ENCODE measurements at regions not wholly inside any gene's neighbourhood (a gene's known extent, or its start where the extent isn't known, plus 50 kb on each side); places are given as distances from the start of the nearest gene placed in this dataset.

DNA sequence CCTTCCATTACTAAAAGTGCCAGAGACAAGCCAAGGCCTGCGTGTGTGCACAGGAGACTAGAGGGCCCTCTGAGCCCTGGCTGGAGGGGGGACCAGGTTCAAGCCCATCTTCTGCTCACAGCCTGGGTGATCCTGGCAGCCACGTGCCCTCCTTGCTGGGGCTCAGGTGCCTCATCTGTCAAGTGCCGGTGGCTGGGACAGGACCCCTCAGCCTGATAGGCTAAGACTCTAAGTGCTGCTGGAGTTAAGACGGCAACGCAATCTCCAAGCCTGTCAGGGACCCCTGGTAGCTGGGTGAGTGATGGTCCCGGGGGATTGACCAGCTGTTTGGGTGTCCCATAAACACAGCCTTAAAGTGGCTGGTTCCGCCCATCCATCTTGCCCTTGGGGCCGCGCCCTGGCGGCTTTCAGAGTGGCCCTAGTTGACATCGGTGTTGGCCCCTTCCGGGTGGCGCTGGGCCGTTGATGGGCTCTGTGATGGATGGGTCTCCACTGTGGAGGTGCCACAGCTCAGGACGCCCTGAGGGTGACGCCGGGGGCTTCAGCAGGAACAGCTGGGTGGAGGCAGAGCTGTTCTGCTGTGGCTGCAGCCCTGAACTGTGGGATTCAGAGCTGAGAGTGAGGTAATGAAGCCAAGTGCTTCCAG, 136.2 kb downstream of the BARX1 start:
- TF ChIP-seq, protein P1, sequence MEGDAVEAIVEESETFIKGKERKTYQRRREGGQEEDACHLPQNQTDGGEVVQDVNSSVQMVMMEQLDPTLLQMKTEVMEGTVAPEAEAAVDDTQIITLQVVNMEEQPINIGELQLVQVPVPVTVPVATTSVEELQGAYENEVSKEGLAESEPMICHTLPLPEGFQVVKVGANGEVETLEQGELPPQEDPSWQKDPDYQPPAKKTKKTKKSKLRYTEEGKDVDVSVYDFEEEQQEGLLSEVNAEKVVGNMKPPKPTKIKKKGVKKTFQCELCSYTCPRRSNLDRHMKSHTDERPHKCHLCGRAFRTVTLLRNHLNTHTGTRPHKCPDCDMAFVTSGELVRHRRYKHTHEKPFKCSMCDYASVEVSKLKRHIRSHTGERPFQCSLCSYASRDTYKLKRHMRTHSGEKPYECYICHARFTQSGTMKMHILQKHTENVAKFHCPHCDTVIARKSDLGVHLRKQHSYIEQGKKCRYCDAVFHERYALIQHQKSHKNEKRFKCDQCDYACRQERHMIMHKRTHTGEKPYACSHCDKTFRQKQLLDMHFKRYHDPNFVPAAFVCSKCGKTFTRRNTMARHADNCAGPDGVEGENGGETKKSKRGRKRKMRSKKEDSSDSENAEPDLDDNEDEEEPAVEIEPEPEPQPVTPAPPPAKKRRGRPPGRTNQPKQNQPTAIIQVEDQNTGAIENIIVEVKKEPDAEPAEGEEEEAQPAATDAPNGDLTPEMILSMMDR (IDR thresholded peaks at IDR 0.05; ENCODE audit: low read depth, low read length, missing control alignments) = no peak
- no peak for DNase-seq (ENCODE audit: low read depth)
- H3K4me3 ChIP-seq (ENCODE audit: low read depth, low read length) = no peak overlapping the region

DNA sequence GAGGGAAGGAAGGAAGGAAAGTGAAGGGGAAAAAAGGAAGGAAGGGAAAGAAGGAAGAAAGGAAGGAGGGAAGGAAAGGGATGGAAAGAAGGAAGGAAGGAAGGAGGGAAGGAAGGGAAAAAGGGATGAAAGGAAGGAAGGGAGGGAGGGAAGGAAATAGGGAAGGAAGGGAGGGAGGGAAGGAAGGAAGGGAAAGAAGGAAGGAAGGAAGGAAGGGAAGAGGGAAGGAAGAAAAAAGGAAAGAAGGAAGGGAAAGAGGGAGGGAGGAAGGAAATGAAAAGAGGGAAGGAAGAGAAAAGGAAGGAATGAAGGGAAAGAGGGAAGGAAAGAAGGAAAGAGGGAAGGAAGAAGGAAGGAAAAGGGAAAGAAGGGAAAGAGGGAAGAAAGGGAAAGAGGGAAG, 136.9 kb downstream of the BARX1 start:
- no peak for DNase-seq (ENCODE audit: low read depth)
- H3K4me3 ChIP-seq (ENCODE audit: low read depth, low read length) = no peak overlapping the region
- TF ChIP-seq, protein P1 (IDR thresholded peaks at IDR 0.05; ENCODE audit: low read depth, low read length, missing control alignments) = no peak

DNA sequence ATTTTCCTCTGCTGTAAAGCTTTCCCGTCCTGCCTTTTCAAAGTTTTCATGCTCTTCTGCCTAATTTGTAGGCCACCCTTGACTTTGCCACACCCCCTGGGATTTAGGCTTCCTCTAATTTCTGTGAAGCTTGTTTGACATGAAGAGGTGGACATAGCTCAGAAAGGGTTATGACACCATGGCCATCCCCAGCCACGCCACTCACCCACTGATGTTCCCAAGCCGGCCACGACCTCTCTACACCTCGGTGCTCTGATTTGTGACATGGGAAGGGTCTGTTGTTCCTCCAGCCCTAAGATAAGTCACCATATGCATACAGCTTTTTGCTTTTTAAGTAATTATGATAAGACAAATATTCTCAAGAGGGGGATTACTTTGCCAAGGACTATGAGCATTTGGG, 139.5 kb downstream of the BARX1 start:
- TF ChIP-seq, protein P1 (IDR thresholded peaks at IDR 0.05; ENCODE audit: low read depth, low read length, missing control alignments) = no peak
- no peak overlapping the region for H3K4me3 ChIP-seq (ENCODE audit: low read depth, low read length)
- no peak for DNase-seq (ENCODE audit: low read depth)

DNA sequence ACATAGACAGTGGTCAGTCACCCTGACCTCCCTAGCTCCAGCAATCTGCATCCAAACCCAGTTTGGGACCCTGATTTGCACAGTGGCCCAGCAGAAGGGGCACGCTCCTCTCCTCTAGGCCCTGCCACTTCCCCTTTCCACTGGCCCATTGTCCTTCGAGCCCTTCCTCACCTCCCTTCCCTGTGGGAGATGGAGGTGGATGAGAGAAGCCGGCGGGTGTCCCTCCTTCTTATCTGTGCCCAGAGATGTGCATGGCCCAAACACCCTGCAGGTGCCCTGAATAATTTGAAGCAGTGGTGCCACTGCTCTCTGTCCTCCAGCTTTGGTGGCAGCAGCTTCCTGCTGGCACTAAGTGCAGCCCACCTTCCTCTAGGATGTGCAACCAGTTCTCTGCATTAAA, 140.0 kb downstream of the BARX1 start:
- DNase-seq (ENCODE audit: low read depth) = no peak

DNA sequence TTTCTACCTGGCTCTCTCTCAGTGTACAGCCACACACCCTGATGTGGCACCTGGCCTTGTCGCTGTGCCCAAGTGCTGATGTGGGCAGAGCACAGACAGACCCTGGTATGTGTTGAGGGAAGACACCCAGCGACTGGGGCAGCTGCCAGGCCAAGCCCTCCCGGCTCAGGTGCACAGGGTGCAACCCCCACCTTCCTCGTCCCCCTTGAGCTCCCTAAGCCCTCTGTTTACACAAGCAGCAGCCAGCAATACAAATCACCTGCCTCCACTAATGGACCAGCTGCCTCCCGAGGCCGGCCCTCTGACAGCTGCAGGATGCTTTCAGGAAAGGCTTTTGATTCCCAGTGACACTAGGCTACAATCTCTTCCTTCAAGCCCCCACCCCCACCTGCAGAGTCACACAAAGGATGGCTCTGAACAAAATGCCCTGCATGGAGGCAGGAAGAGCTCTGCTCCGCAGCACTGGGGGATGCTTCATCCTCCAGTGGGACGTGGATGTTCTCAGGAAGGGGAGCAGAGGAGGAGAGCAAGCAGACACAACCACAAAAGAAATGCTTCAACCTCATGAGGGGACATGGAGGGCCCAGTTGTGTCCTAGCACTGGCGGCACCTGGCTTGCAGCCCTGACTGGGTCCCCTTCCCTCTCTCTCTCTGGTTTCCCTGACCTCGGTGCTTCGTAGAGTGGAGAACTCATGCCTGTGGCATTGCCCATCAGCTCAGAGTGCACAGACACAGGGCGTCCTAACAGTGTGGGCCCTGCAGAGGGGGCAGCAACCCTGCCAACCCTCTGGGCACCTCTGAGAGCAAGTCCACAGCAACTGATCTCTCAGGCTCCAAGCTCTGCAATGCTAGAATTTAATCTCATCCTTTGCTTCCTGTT, 140.8 kb downstream of the BARX1 start:
- no peak overlapping the region for H3K4me3 ChIP-seq (ENCODE audit: low read depth, low read length)
- DNase-seq (ENCODE audit: low read depth) = no peak
- TF ChIP-seq, protein P1 (IDR thresholded peaks at IDR 0.05; ENCODE audit: low read depth, low read length, missing control alignments) = no peak

More for the DNA sequence above, 140.0 kb downstream of the BARX1 start:
- TF ChIP-seq, protein P1 (IDR thresholded peaks at IDR 0.05; ENCODE audit: low read depth, low read length, missing control alignments) = no peak
- H3K4me3 ChIP-seq (ENCODE audit: low read depth, low read length) = no peak overlapping the region

DNA sequence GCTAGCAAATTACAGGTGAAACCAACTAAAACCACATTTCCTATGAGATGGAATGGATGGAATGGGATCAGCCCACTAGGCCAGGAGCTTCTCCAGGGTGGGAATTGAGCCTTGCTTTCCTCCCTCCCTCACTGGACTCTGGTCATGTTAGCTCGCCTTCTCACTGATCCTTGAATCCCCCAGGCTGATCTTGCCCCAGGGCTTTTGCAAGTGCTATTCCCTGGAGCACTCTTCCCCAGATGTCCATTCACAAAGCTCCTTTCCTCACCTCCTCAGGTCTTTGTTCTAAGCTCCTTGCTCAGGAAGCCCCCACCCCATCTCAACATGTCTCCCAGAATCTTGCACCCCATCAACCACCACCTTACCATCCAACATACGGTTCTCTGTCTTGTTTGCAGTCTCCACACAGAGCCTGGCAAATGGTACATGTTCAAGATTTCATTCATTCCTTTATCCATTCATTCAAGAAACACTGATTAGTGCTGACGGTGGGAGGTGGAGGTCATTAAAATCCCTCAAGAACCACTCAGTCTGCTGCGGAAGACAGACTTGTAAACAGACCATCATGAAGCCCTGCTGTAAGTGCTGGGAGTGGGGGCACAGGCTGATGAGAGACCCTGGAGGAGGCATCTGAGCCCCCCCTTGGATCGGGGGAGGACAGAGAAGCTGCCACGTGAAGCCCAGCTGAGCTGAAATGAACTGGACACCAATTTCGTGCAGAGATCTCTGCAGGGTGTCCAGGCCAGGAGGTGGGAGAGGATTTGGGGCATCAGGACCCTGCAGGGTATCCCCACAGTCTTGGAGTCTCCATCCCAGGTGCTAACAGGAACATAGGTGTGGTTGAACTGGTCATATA, 141.7 kb downstream of the BARX1 start:
- TF ChIP-seq, protein P1 (IDR thresholded peaks at IDR 0.05; ENCODE audit: low read depth, low read length, missing control alignments) = no peak
- DNase-seq (ENCODE audit: low read depth) = no peak
- no peak overlapping the region for H3K4me3 ChIP-seq (ENCODE audit: low read depth, low read length)

Data from GM12864 (cell line).